Common myeloid progenitor, CD34-positive (primary cell): ENCODE measurements at regions not wholly inside any gene's neighbourhood (a gene's known extent, or its start where the extent isn't known, plus 50 kb on each side); places are given as distances from the start of the nearest gene placed in this dataset.

ENCODE experiments used
- CTCF ChIA-PET: fragments of 350-600 bp; sonication (Branson Sonifier 250); formaldehyde crosslinking; loops from one replicate; lab custom pipeline; 2021; ENCODE audit warnings: antibody characterized with exemption; lab: Charles Lee
- POLR2A ChIA-PET: fragments of 350-600 bp; sonication (Branson Sonifier 250); formaldehyde crosslinking; loops from one replicate; lab custom pipeline; 2021; ENCODE audit warnings: antibody characterized with exemption; lab: Charles Lee
- DNase-seq, 3 donors: peaks; one replicate each; pipeline versions ENCODE4 v3.0.0 to v3.0.0-alpha.2; 2013
- H3K27ac ChIP-seq, 2 experiments: 1 replicate in 1 of 2; 2 replicates in 1 of 2; pipeline ENCODE4 v1.7.0; 2013; ENCODE audit warnings: inconsistent platforms in 2 of 2, low read length in 2 of 2, mild to moderate bottlenecking in 2 of 2, low read depth in 1 of 2, moderate library complexity in 1 of 2; ENCODE audit not compliant: severe bottlenecking in 2 of 2, insufficient read depth in 1 of 2, poor library complexity in 1 of 2
- H3K27me3 ChIP-seq, 5 experiments: replicated peaks in 2 of 5; 1 replicate in 3 of 5; 2 replicates in 2 of 5; pipeline versions ENCODE4 v1.6.1 to v1.7.0; 2013; ENCODE audit warnings: low read length in 4 of 5, mild to moderate bottlenecking in 2 of 5, moderate library complexity in 2 of 5, inconsistent platforms in 1 of 5; ENCODE audit not compliant: insufficient read depth in 5 of 5, control insufficient read depth in 4 of 5
- H3K36me3 ChIP-seq, 4 experiments: 1 replicate in 2 of 4; 2 replicates in 2 of 4; pipeline versions ENCODE4 v1.6.1 to v1.7.0; 2013; ENCODE audit warnings: low read length in 3 of 4, control low read depth in 1 of 4, mild to moderate bottlenecking in 1 of 4; ENCODE audit not compliant: control insufficient read depth in 4 of 4, insufficient read depth in 4 of 4
- H3K4me1 ChIP-seq, 4 experiments: 1 replicate in 3 of 4; 2 replicates in 1 of 4; pipeline versions ENCODE4 v1.6.1 to v1.7.1; 2013; ENCODE audit warnings: low read length in 3 of 4, mild to moderate bottlenecking in 3 of 4, control low read depth in 1 of 4, inconsistent platforms in 1 of 4, moderate library complexity in 1 of 4; ENCODE audit not compliant: control insufficient read depth in 4 of 4, insufficient read depth in 4 of 4; ENCODE audit errors: control extremely low read depth in 1 of 4
- H3K4me3 ChIP-seq, 7 experiments: 1 replicate in 4 of 7; 2 replicates in 3 of 7; pipeline versions ENCODE4 v1.5.1 to v1.7.0; 2013; ENCODE audit warnings: mild to moderate bottlenecking in 7 of 7, low read length in 6 of 7, moderate library complexity in 6 of 7, inconsistent platforms in 2 of 7, low read depth in 2 of 7, control low read depth in 1 of 7; ENCODE audit not compliant: insufficient read depth in 4 of 7, control insufficient read depth in 1 of 7; ENCODE audit errors: extremely low read depth in 1 of 7
- H3K9me3 ChIP-seq, 5 experiments: 1 replicate in 4 of 5; 2 replicates in 1 of 5; pipeline versions ENCODE4 v1.6.1 to v1.7.1; 2013; ENCODE audit warnings: low read length in 4 of 5, mild to moderate bottlenecking in 2 of 5, inconsistent platforms in 1 of 5, low read depth in 1 of 5, moderate library complexity in 1 of 5; ENCODE audit not compliant: control insufficient read depth in 4 of 5, insufficient read depth in 2 of 5; ENCODE audit errors: control extremely low read depth in 1 of 5
- WGBS: methylation state at CpG from one replicate; pipeline ENCODE4 v1.1.5; 2013; ENCODE audit not compliant: insufficient coverage; 5-methylcytosine and 5-hydroxymethylcytosine counted together

DNA sequence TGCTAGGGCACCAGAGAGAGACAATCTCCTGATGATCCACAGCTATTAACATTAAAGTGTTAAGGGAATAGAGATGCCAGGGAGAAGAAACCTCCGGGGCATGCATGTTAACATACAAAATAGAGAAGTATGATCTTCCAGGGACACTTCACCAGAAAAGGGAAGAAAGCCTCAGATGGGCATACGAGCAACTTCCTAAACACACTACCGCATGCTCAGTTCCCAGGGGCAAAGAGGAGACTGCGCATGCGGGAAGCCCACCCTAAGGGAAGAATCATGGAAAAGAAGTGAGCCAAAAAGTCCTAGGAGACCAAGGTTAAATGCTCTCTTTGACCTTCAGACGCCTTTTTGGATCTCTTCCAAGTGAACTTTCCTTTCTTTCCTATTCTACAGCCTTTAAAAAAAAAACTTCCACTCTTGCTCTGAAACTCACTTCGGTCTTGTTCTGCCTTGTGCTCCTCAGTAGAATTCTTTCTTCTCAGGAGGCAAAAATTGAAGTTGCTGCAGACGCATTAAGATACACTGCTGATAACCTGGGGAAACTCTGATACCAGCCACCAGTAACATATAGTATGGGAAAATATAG, 1211.3 kb downstream of the REEP3 start:
- 50% methylated on average over 4 of the region's 8 CpGs for WGBS
- H3K4me1 ChIP-seq: peaks cover 0 to 13% (median under 1%) of the 10 kb centered on the region in 4 experiments
- no peak overlapping the region for H3K27ac ChIP-seq
- no peaks in the 10 kb centered on the region for H3K27me3 ChIP-seq
- DNase-seq: peak in 1 of 3 donors; percentile 3
- peaks cover 0 to 3% (median 0%) of the 10 kb centered on the region in 5 experiments for H3K9me3 ChIP-seq
- POLR2A ChIA-PET: no interaction called here
- CTCF ChIA-PET: no interaction called here
- no peak overlapping the region for H3K4me3 ChIP-seq
- H3K36me3 ChIP-seq: no peaks in the 10 kb centered on the region

DNA sequence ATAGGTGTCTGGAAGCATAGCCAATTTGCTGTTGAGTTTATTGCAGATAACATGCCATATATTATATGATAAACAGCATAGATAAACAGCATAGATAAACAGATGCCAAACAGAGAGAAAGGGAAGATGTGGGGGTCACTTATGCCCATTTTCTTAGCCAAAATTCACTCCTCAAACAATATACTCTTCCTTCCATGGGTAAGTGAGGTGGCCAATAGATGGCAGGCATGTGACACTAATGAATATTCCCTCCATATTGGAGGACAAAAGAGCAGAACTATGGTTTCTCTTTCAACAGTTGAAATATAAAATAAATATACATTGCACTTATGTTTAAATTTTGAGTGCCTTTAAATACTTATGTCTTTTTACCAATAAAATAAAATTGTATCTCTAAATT, 1212.8 kb downstream of the REEP3 start:
- ChIA-PET CTCF (no interaction called here), POLR2A (no interaction called here)
- no peaks in the 10 kb centered on the region for H3K27me3 ChIP-seq
- no peak overlapping the region for H3K4me3 ChIP-seq
- H3K4me1 ChIP-seq: peaks cover 0 to 13% (median under 1%) of the 10 kb centered on the region in 4 experiments
- no peak overlapping the region for H3K27ac ChIP-seq
- H3K36me3 ChIP-seq: no peaks in the 10 kb centered on the region
- H3K9me3 ChIP-seq: no peaks in the 10 kb centered on the region
- DNase-seq: peak; percentile 8 to 38 (median 31)

DNA sequence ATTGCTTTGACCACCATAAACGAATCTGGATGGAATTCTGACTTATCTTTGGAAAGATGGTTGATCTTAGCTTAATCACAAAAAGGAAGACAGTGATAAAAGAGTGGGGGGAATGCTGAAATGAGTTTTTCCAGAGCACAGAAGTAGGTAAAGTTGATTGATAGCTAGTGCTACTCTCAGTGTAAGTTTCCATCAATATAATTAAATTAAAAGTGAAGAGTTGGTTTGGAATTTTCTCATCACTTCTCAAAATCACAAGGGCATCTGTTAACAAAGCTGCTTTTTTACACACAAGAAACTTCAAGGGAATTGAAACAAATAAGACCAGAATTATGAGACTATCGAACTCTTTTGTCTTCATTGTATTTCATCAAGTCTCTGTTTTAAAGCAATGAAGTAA, 1217.3 kb downstream of the REEP3 start:
- ChIA-PET CTCF (interaction anchor here (1.3 kb wide), 1 partner anchor 11 kb away, joined by 3 read pairs; no protein-coding TSS in a partner anchor), POLR2A (no interaction called here)
- DNase-seq: no peak

DNA sequence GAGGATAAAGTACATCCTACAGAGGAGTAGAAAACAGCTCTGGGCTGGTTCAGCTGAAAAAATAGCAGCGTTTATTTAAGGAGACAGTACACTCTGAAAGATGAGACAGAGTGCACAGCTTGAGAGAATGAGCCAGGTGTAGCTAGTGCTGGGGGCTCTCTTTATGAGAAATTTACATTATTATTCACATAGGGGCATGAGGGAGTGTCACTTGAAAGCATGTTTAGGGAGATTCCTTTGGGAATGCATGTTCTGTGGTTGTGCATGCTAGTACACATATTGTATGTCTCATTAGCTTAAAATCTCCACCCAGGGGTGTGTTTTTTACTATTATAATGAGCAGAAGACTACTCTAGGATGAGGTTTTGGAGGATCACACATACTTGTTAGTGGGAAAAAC, 1224.4 kb downstream of the REEP3 start:
- POLR2A ChIA-PET: no interaction called here
- H3K27ac ChIP-seq: no peak overlapping the region
- no peaks in the 10 kb centered on the region for H3K27me3 ChIP-seq
- H3K4me1 ChIP-seq: no peaks in the 10 kb centered on the region
- H3K4me3 ChIP-seq: no peak overlapping the region
- H3K36me3 ChIP-seq: no peaks in the 10 kb centered on the region
- WGBS: 100% methylated on average over 1 of the region's 1 CpG
- H3K9me3 ChIP-seq: peaks cover 0 to 2% (median 0%) of the 10 kb centered on the region in 5 experiments
- CTCF ChIA-PET: no interaction called here
- no peak for DNase-seq

More for the DNA sequence above, 1217.3 kb downstream of the REEP3 start:
- H3K36me3 ChIP-seq: no peaks in the 10 kb centered on the region
- peaks cover 0 to 2% (median 0%) of the 10 kb centered on the region in 5 experiments for H3K9me3 ChIP-seq
- H3K4me3 ChIP-seq: no peak overlapping the region
- no peaks in the 10 kb centered on the region for H3K4me1 ChIP-seq
- H3K27ac ChIP-seq: no peak overlapping the region
- 80% methylated on average over 1 of the region's 2 CpGs for WGBS
- no peaks in the 10 kb centered on the region for H3K27me3 ChIP-seq

DNA sequence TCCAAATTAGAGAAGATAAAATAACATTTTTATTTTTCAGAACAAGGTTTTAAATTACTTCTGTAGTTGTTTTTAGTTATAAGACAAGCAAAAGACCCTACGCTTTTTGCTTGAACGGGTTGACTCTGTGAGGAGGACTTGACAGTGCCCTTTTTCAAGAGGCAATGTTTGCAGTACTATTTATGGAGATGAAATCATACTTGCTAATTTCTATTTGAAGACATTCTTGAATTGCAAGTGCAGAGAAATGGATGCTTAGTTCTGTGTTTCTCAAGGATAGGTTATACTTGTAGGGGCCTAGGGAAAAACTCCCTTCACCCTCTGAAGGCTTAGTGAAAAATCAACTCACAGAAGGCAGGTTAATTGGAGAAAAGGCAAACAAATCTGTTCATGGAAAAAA, 1229.5 kb downstream of the REEP3 start:
- no peaks in the 10 kb centered on the region for H3K9me3 ChIP-seq
- H3K27me3 ChIP-seq: no peaks in the 10 kb centered on the region
- H3K4me3 ChIP-seq: no peak overlapping the region
- ChIA-PET POLR2A (no interaction called here), CTCF (no interaction called here)
- no peak for DNase-seq
- no peak overlapping the region for H3K27ac ChIP-seq
- no peaks in the 10 kb centered on the region for H3K4me1 ChIP-seq
- no CpG with 5 or more reads among the region's 2 CpGs for WGBS
- H3K36me3 ChIP-seq: no peaks in the 10 kb centered on the region

DNA sequence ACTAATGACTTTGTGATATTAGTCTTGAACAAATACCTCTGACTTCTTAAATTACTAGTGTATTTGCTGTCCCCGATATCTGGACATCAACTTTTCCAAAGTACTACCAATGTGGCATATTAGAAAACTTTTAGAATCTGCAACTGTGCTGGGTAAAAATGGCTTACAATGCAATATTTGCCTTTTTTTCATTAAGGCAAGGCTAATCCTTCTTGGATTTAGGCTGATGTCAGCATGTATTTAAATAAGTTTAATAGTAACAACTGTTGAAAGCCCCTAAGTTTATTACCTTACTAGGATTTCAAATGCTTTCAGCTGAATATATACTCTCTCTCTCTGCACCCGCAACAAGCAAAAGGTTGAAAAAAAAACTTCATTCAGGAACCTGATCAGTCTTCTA, 1232.3 kb downstream of the REEP3 start:
- POLR2A ChIA-PET: no interaction called here
- Histone ChIP-seq H3K27ac (no peak overlapping the region), H3K9me3 (no peaks in the 10 kb centered on the region), H3K4me1 (no peaks in the 10 kb centered on the region), H3K36me3 (no peaks in the 10 kb centered on the region), H3K27me3 (no peaks in the 10 kb centered on the region), H3K4me3 (no peak overlapping the region)
- no CpG with 5 or more reads among the region's 2 CpGs for WGBS
- CTCF ChIA-PET: no interaction called here
- no peak for DNase-seq

DNA sequence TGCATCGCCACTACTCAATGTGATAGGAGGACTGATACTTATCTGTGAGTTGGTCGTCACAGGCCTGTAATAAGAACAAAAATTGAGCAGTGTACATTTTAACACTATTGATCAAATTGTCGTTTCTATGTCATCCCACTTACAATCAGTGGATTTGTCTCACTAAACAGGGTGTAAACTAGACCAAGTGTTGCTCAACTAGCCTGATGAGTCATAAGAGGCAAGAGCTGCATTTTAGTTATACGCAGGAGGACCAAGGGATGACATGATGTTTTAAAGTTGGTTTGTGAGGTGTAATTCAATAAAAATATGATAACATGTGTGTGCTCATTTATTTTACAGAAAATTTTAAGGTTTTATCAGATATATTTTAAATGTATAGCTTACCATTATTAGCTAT, 1239.2 kb downstream of the REEP3 start:
- H3K27me3 ChIP-seq: no peaks in the 10 kb centered on the region
- H3K27ac ChIP-seq: no peak overlapping the region
- 84% methylated on average over 2 of the region's 4 CpGs for WGBS
- H3K9me3 ChIP-seq: no peaks in the 10 kb centered on the region
- H3K4me3 ChIP-seq: no peak overlapping the region
- CTCF ChIA-PET: no interaction called here
- POLR2A ChIA-PET: no interaction called here
- no peaks in the 10 kb centered on the region for H3K36me3 ChIP-seq
- DNase-seq: no peak
- H3K4me1 ChIP-seq: no peaks in the 10 kb centered on the region
